Neuronal stem cell (in vitro differentiated cells): ENCODE measurements at regions not wholly inside any gene's neighbourhood (a gene's known extent, or its start where the extent isn't known, plus 50 kb on each side); places are given as distances from the start of the nearest gene placed in this dataset.
"Not testable (repeated sequence)": the region's sequence is repeated elsewhere in the genome, so short reads cannot be mapped to it uniquely, and the experiment has no call there.

Experiments
- DNase-seq: peaks from one replicate; pipeline ENCODE4 v3.0.0-alpha.2; 2013; ENCODE audit warnings: low spot score
- H2AFZ ChIP-seq: one replicate; pipeline ENCODE4 v1.6.1; 2013; ENCODE audit warnings: mild to moderate bottlenecking, low read length, inconsistent platforms
- H2AK5ac ChIP-seq: 2 replicates; pipeline ENCODE4 v1.6.1; 2013; ENCODE audit warnings: low read depth, mild to moderate bottlenecking, inconsistent platforms, low read length, moderate library complexity, mixed read lengths
- H2BK120ac ChIP-seq: 2 replicates; pipeline ENCODE4 v1.6.1; 2013; ENCODE audit warnings: low read depth, mild to moderate bottlenecking, inconsistent platforms, low read length, moderate library complexity, mixed read lengths
- H2BK12ac ChIP-seq: one replicate; pipeline ENCODE4 v1.6.1; 2013; ENCODE audit warnings: low read length, inconsistent platforms
- H2BK15ac ChIP-seq: 2 replicates; pipeline ENCODE4 v1.6.1; 2013; ENCODE audit warnings: mild to moderate bottlenecking, low read length, inconsistent platforms, mixed read lengths
- H2BK5ac ChIP-seq: one replicate; pipeline ENCODE4 v1.6.1; 2013; ENCODE audit warnings: inconsistent platforms, mild to moderate bottlenecking, low read length, moderate library complexity
- H3K14ac ChIP-seq: one replicate; pipeline ENCODE4 v1.6.1; 2013; ENCODE audit warnings: low read length, inconsistent platforms
- H3K18ac ChIP-seq: 2 replicates; pipeline ENCODE4 v1.6.1; 2013; ENCODE audit warnings: low read length, inconsistent platforms
- H3K23ac ChIP-seq: 2 replicates; pipeline ENCODE4 v1.6.1; 2013; ENCODE audit warnings: low read depth, mild to moderate bottlenecking, mixed read lengths, low read length, inconsistent platforms; ENCODE audit not compliant: poor library complexity
- H3K27ac ChIP-seq: replicated peaks from 3 replicates; pipeline ENCODE4 v1.5.1; 2013; ENCODE audit warnings: low read length, inconsistent platforms
- H3K27me3 ChIP-seq, 3 experiments: 2 replicates each; pipeline ENCODE4 v1.6.1; 2013; ENCODE audit warnings: low read length in 3 of 3, mild to moderate bottlenecking in 2 of 3, inconsistent platforms in 1 of 3, low read depth in 1 of 3, mixed read lengths in 1 of 3, moderate library complexity in 1 of 3; ENCODE audit not compliant: control insufficient read depth in 3 of 3, insufficient read depth in 3 of 3
- H3K36me3 ChIP-seq, 2 donors: replicated peaks in 1 of 2; 2 replicates each; pipeline ENCODE4 v1.6.1; 2013; ENCODE audit warnings: low read length in 2 of 2; ENCODE audit not compliant: control insufficient read depth in 2 of 2, insufficient read depth in 2 of 2
- H3K4ac ChIP-seq: 2 replicates; pipeline ENCODE4 v1.6.1; 2013; ENCODE audit warnings: inconsistent platforms, mild to moderate bottlenecking, low read length, moderate library complexity
- H3K4me1 ChIP-seq, 2 donors: 1 replicate in 1 of 2; 2 replicates in 1 of 2; pipeline ENCODE4 v1.6.1; 2013; ENCODE audit warnings: low read length in 2 of 2, low read depth in 1 of 2; ENCODE audit not compliant: control insufficient read depth in 2 of 2, insufficient read depth in 1 of 2
- H3K4me2 ChIP-seq: one replicate; pipeline ENCODE4 v1.6.1; 2013; ENCODE audit warnings: mild to moderate bottlenecking, low read length, inconsistent platforms; ENCODE audit not compliant: insufficient read depth, poor library complexity, severe bottlenecking
- H3K4me3 ChIP-seq, 2 donors: 2 replicates each; pipeline ENCODE4 v1.5.1; 2013; ENCODE audit warnings: low read length in 2 of 2, mild to moderate bottlenecking in 2 of 2, inconsistent platforms in 1 of 2, moderate library complexity in 1 of 2
- H3K79me1 ChIP-seq: one replicate; pipeline ENCODE4 v1.6.1; 2013; ENCODE audit warnings: low read depth, mild to moderate bottlenecking, inconsistent platforms, low read length, moderate library complexity
- H3K9ac ChIP-seq: one replicate; pipeline ENCODE4 v1.6.1; 2013; ENCODE audit warnings: mild to moderate bottlenecking, low read depth, low read length, inconsistent platforms; ENCODE audit not compliant: poor library complexity
- H3K9me3 ChIP-seq, 2 donors: replicated peaks in 1 of 2; 2 replicates each; pipeline versions ENCODE3 to v1.6.1; 2013; ENCODE audit warnings: low read length in 2 of 2, mild to moderate bottlenecking in 2 of 2, inconsistent platforms in 1 of 2, low read depth in 1 of 2, mixed read lengths in 1 of 2, moderate library complexity in 1 of 2; ENCODE audit not compliant: control insufficient read depth in 2 of 2, insufficient read depth in 1 of 2
- H4K8ac ChIP-seq: one replicate; pipeline ENCODE4 v1.6.1; 2013; ENCODE audit warnings: low read depth, mild to moderate bottlenecking, inconsistent platforms, low read length, moderate library complexity
- H4K91ac ChIP-seq: one replicate; pipeline ENCODE4 v1.6.1; 2013; ENCODE audit warnings: low read length, low read depth, mild to moderate bottlenecking, inconsistent platforms; ENCODE audit not compliant: poor library complexity
- WGBS, 2 donors: extraction: QIAGEN DNeasy Blood & Tissue Kit; methylation state at CpG; one replicate each; pipeline ENCODE4 v1.1.7; 2013; ENCODE audit warnings: missing lambda C conversion rate in 2 of 2, mixed read lengths in 1 of 2; ENCODE audit not compliant: insufficient read length in 2 of 2, insufficient replicate concordance in 1 of 2; ENCODE audit errors: extremely low coverage in 2 of 2; 5-methylcytosine and 5-hydroxymethylcytosine counted together

DNA sequence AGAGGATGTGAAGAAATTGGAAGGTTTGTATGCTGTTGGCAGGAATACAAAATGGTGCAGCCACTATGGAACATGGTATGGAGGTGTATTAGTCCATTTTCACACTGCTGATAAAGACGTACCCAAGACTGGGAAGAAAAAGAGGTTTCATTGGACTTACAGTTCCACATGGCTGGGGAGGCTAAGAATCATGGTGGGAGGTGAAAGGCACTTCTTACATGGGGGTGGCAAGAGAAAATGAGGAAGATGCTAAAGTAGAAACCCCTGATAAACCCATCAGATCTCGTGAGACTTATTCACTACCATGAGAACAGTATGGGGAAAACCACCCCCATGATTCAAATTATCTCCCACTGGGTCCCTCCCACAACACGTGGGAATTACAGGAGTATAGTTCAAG, 72.1 kb upstream of the SNX9 start:
- H3K14ac ChIP-seq, H4K8ac ChIP-seq: not testable (repeated sequence)

DNA sequence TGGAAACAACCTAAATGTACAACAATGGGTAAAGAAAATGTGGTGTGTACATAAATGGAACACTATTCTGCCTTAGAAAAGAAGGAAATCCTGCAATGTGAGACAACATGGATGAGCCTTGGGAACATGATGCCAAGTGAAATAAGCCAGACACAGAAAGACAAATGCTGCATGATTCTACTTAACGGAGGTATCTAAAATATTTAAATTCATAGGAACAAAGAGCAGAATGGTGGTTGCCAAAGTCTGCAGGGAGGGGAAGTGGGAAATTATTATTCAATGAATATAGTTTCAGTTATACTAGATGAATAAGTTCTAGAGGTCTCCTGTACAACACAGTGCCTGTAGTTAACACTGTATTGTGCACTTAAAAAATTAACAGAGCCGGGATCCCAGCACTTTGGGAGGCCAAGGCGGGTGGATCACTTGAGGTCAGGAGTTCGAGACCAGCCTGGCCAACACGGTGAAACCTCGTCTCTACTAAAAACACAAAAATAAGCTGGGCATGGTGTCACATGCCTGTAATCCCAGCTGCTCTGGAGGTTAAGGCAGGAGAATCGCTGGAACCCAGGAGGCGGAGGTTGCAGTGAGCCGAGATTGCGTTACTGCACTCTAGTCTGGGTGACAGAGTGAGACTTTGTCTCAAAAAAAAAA, 71.4 kb upstream of the SNX9 start:
- no peak overlapping the region for H3K27ac ChIP-seq
- no peaks in the 10 kb centered on the region for H3K27me3 ChIP-seq
- H3K9me3 ChIP-seq, result peaks cover 0 to 2% of the 10 kb centered on the region in 2 donors
- H3K23ac ChIP-seq, result no peak overlapping the region
- H3K14ac ChIP-seq, result no peak overlapping the region
- no peak overlapping the region for H2BK120ac ChIP-seq
- no peak overlapping the region for H2AK5ac ChIP-seq
- no peak overlapping the region for H2BK5ac ChIP-seq
- no peak overlapping the region for H2BK15ac ChIP-seq
- H3K36me3 ChIP-seq, result no peaks in the 10 kb centered on the region
- H3K4me2 ChIP-seq, result no peak overlapping the region
- H3K4ac ChIP-seq, result no peak overlapping the region
- H3K79me1 ChIP-seq, result no peaks in the 10 kb centered on the region
- H3K18ac ChIP-seq, result no peak overlapping the region
- no peak overlapping the region for H2AFZ ChIP-seq
- WGBS, 2 donors, result no CpG with 5 or more reads among the region's 10 CpGs
- no peak overlapping the region for H4K91ac ChIP-seq
- no peak for DNase-seq
- H4K8ac ChIP-seq, result no peak overlapping the region
- H2BK12ac ChIP-seq, result no peak overlapping the region
- no peak overlapping the region for H3K4me3 ChIP-seq
- H3K9ac ChIP-seq, result no peak overlapping the region
- peaks cover 0 to 7% of the 10 kb centered on the region in 2 donors for H3K4me1 ChIP-seq

More for the DNA sequence above, 72.1 kb upstream of the SNX9 start:
- H4K91ac ChIP-seq, H2AK5ac ChIP-seq, H3K9ac ChIP-seq, H2BK5ac ChIP-seq, H3K4me3 ChIP-seq, H3K27me3 ChIP-seq, H2BK120ac ChIP-seq, H3K18ac ChIP-seq, H2BK12ac ChIP-seq, H3K27ac ChIP-seq, H3K79me1 ChIP-seq, H2BK15ac ChIP-seq, H3K23ac ChIP-seq, H3K36me3 ChIP-seq, H3K4me2 ChIP-seq, H3K9me3 ChIP-seq, H3K4me1 ChIP-seq, H3K4ac ChIP-seq, DNase-seq, H2AFZ ChIP-seq: not testable (repeated sequence)
- no CpG with 5 or more reads among the region's 3 CpGs for WGBS, 2 donors

DNA sequence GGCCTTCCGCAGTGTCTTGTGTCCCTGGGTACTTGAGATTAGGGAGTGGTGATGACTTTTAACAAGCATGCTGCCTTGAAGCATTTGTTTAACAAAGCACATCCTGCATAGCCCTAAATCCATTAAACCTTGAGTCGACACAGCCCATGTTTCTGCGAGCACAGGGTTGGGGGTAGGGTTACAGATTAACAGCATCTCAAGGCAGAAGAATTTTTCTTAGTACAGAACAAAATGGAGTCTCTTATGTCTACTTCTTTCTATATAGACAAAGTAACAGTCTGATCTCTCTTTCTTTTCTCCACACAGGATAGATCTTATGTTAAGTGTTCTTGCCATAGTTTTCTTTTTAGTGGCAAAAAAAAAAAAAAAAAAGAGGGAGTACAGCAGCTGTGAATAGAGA, 70.2 kb upstream of the SNX9 start:
- not testable (repeated sequence) for H2BK120ac ChIP-seq, H2BK12ac ChIP-seq
- WGBS, 2 donors, result no CpG with 5 or more reads among the region's 3 CpGs

DNA sequence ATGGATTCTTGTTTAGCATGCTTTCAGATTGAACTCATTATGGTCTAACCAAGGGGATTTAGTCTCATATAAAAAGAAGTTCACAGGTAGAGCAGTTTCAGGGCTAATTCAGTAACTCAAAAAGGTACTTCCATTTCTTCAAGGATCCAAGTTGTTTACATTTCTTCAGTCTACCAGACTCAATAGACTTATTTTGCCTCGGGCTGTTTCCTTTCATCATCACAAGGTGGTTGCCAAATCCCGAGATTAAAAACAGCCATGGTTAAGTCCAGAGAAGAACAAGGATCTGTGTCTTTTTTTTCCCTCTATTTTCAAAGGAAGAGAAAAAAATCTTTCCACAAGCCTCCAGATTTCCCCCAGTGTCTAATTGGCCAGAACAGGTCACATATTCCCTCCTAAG, 69.8 kb upstream of the SNX9 start:
- Histone ChIP-seq H2AFZ (no peak overlapping the region), H3K36me3 (no peaks in the 10 kb centered on the region), H2BK12ac (no peak overlapping the region), H3K9me3 (peaks cover 0 to 2% of the 10 kb centered on the region in 2 donors), H4K91ac (no peak overlapping the region), H3K4me3 (no peak overlapping the region), H3K79me1 (no peaks in the 10 kb centered on the region), H3K23ac (no peak overlapping the region), H2BK5ac (no peak overlapping the region), H2BK15ac (no peak overlapping the region), H3K9ac (no peak overlapping the region), H3K27ac (no peak overlapping the region), H3K27me3 (no peaks in the 10 kb centered on the region), H3K14ac (no peak overlapping the region), H3K4me2 (no peak overlapping the region), H2BK120ac (no peak overlapping the region), H4K8ac (no peak overlapping the region), H2AK5ac (no peak overlapping the region), H3K4me1 (peaks cover 0 to 7% of the 10 kb centered on the region in 2 donors), H3K18ac (no peak overlapping the region), H3K4ac (no peak overlapping the region)
- WGBS, 2 donors, result no CpG with 5 or more reads among the region's 2 CpGs
- no peak for DNase-seq

More for the DNA sequence above, 70.2 kb upstream of the SNX9 start:
- H3K4me2 ChIP-seq, H3K36me3 ChIP-seq, H3K4ac ChIP-seq, H3K4me3 ChIP-seq, DNase-seq, H2AK5ac ChIP-seq, H4K91ac ChIP-seq, H3K18ac ChIP-seq, H3K9me3 ChIP-seq, H3K9ac ChIP-seq, H3K23ac ChIP-seq, H4K8ac ChIP-seq, H3K27me3 ChIP-seq, H2AFZ ChIP-seq, H2BK15ac ChIP-seq, H3K14ac ChIP-seq, H3K4me1 ChIP-seq, H3K79me1 ChIP-seq, H2BK5ac ChIP-seq, H3K27ac ChIP-seq: not testable (repeated sequence)
